Femur (tissue), 1 donor: ENCODE measurements at regions not wholly inside any gene's neighbourhood (a gene's known extent, or its start where the extent isn't known, plus 50 kb on each side); places are given as distances from the start of the nearest gene placed in this dataset.
A peak's percentile ranks its signal among the peaks of the same experiment; 100 is the strongest.

ENCODE experiments used
- DNase-seq: peaks from one replicate; pipeline ENCODE4 v3.0.0-alpha.2; 2017

DNA sequence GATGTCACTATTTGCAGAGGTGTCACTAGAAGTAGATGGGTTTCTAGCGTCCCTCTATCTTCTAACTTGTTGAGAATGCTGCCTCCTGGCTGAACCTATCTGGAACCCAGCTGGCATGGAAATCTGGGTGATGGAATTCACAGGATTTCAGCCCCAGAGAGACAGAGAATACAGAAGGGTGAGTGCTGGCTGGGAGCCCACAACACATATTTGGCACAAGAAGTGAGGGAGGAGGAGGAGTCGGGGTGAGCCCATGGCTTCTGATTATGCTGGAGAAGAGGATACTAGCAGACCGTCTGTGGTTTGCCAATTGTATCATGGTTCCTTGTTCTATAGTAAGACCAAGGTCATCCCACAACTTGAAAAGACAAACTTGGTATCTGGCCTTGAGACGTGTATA lies 557.8 kb upstream of the SALL1 start:
- no peak for DNase-seq

- DNase-seq = peak; percentile 20
Observed at GRCh38 chr16:51707666-51708065, 556.6 kb upstream of the SALL1 start.

- no peak for DNase-seq
Observed at GRCh38 chr16:51705142-51705541, 554.1 kb upstream of the SALL1 start.

GRCh38 chr16:51701025-51701424 lies 550.0 kb upstream of the SALL1 start:
- DNase-seq = no peak

- DNase-seq = no peak
Observed at GRCh38 chr16:51699686-51700396, 548.8 kb upstream of the SALL1 start.

- DNase-seq = no peak
Observed at GRCh38 chr16:51698647-51699046, 547.6 kb upstream of the SALL1 start.

- no peak for DNase-seq
Observed at GRCh38 chr16:51697454-51697853, 546.4 kb upstream of the SALL1 start.

DNA sequence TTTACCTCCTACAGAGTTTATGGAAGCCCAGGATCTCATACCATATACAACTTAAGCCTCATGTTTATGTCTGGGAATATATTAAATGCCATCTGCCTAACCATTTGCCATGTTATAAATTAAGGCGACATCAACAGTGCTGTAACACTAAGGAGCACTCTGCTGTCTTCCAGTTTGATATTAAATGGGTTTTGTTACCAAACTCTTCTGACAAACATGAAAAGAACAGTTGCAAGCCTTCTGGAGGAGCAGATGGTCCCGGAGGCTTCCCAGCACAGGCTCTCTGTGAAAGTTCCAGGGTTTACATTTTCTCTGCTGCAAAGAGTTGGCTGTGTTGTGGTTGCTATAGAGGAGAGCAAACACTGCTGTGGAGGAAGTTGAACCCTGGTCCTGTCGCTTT lies 545.3 kb upstream of the SALL1 start:
- DNase-seq = no peak

DNA sequence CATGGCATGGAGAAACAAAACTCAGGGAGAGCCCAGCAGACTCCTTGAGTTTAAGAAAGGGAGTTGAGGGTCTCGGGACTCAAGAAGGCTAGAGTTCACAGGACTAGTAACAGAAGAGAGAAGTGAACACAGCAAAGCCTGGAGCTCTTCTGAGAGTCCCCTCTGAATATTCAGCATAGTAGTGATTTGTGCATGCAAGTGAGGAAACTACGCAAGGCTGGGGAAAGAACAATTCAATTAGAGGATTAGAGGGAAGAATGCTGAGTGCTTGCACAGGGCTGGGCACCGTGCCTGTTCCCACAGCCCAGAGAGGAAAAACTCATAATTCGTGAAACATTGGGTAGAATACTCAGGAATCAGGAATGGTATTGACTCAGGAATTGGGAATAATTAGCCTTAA lies 540.0 kb upstream of the SALL1 start:
- DNase-seq = no peak

- no peak for DNase-seq
Observed at GRCh38 chr16:51685498-51685897, 534.4 kb upstream of the SALL1 start.

DNA sequence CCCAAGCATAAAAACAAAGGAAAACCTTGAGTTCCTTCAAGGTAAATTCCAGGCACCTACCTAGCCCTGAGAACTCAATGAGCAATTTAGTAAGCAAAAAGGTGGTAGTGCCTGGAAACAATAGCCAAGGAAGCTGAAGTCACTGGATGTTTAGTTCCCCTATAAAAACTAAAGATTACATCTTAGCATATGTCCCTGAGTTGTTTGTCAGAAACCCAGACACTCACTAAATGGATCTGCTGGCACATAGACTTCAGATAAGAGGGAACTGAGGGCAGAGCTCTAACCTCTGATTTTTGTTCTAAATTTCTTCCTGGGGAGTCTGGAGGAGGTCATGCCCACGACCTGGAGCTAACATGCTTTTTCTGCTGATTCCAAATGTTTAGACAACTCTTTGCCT lies 532.8 kb upstream of the SALL1 start:
- DNase-seq = no peak

- no peak for DNase-seq
Observed at GRCh38 chr16:51682905-51683304, 531.8 kb upstream of the SALL1 start.

- DNase-seq = no peak
Observed at GRCh38 chr16:51674615-51675014, 523.5 kb upstream of the SALL1 start.

GRCh38 chr16:51670527-51670926 lies 519.5 kb upstream of the SALL1 start:
- no peak for DNase-seq

DNA sequence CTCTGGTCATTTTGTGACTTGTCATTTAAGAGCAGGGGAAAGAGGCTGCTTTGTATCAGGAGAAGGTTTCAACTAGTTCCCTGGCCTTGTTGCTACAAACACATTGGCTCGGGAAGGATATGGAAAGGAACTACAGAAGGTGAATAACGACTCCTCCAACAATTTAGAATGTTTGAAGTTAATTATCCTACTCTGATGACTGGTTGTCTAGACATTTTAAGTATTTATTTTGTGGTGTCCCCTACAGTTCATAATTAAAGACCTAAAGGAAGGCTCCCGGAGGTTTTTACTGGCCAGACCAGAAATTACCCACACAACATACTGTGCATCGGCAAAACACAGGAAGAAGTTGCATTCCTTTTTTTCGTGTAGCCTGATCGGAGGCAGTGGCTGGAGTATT lies 515.8 kb upstream of the SALL1 start:
- DNase-seq = no peak

DNA sequence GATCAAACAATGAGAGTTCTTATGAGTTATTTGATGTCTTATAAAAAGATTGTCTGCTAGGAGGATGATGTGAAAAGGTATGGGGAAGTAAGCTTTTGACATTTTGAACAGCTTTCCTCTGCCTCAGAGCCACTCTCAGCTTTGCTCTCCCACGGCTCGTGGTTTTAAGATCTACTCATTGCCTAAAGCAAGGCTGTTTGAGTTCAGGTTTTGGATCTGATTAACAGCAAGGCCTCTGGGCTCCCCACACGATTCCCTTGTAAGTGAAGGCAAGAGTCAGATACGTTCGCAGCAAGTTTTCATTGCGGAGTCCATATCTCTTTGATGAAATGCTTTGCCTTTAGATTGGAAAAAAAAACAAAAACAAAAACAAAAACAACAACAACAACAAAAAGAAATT lies 515.0 kb upstream of the SALL1 start:
- DNase-seq = no peak

DNA sequence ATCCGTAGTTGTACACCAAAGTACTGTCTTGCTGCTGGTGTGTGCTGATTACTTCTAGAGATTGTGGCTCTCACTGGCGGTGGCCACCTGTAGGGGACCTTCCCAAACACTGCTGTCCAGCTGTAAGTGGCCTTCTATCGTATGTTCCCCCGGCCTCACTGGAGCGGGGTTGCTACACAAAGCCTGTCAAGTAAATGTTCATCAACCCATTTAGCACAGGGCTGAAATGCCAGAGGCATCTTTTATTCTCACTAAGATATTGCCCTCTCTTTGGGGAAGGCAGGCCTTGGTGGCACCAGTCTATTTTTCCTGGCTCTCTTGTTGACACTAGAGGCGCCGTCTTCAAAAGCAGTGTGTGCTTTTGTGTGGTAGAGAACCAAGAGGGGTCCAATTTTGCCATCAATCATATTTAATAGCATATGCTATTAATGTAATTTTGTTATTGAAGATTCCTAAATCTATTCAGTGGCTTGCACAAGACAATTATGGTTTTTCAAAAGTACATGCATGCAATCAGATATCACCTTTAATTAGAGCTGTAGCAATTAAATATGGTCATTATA lies 514.4 kb upstream of the SALL1 start:
- no peak for DNase-seq

DNA sequence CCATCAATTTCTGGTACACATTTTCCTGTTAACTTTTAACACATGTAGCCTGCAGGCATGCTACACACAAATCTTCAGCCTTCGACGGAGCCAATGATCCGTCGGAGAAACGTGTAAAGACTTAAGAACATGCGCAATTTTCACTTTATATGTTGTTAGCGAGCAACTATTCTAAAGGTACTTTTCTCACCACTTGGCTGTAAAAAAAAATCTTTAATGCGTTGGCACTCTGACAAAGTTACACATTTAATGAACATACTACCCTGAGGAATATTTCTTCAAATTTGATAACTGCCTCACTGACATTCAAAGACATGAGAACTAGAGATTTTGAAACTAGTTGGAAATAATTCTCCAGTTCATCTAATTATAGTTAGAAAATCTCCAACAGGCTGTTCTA lies 507.5 kb upstream of the SALL1 start:
- no peak for DNase-seq

DNA sequence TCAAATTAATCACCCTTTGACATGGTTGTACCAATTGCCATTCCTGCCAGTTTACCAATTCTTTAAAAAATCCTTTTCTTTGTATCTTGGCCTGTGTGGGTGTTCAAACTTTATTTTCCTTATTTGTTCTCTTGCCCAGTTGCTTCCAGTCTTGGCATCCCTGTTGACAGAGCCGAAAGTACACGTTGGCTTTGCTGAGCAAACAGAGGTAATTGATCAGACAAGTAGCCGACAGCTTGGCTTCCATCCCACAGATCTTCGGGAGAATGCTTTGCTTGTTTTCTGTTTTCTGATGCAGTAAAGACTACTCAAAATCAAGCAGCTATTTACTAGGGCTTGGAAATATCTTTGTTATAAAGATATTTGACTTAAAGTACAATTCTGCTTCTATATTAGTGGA lies 506.8 kb upstream of the SALL1 start:
- DNase-seq = no peak

DNA sequence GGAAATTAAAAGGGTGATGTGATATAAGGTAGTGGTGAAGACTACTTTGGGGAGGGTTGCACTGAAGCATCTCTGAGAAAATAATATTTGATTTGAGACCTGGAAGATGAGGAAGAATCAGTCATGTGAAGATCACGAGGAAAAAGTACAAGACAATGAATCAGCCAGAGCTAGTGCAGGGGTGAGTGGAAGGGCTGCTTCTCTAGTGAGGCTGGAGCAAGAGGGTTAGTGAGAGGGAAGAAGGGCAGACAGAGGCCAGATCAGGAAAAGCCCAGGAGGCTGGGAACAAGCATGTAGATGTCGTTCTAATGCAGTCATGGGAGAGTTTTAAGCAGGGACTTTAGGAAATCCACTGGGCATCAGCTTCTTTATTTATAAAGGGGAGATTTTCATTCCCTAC lies 504.2 kb upstream of the SALL1 start:
- DNase-seq = no peak

DNA sequence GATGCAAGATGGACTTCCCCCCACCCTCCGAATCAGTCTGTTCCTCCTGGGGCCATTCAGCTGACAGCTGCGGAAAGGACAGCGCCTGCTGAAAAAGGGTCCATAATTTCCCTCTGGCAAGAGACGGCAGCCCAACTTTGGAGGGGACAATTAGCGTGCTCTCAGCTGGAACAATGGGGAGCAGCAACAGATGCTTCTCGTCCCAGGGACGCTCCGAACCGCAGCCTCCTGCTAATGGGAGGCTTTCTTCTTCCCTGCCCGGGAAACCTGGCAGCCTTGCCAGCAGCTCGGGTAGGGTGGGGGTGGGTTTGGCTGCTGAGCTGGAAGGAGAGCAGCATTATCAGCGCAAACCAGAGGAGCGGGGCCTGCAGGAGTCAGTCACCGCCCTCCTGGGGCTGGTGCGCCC lies 500.0 kb upstream of the SALL1 start:
- DNase-seq = no peak

GRCh38 chr16:51649631-51650030 lies 498.6 kb upstream of the SALL1 start:
- DNase-seq = no peak

DNA sequence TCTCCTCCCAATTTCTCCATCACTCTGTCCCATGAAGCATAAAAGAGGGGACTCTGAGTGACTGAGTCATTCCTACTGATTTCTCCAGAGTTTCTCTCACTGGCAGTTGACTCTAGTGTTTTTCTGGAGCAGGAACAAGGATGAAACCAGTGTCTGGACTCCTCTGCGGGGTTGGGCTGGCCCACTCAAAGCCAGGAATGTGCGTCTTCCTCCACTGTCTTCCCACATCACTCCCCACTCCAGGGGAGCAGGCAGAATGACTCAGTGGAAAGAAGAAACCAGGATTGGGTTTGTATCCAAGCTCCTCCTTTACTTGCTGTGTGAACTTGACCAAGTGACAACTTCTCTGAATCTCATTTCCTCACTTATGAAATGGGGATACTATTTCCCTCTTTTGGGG lies 497.5 kb upstream of the SALL1 start:
- no peak for DNase-seq

DNA sequence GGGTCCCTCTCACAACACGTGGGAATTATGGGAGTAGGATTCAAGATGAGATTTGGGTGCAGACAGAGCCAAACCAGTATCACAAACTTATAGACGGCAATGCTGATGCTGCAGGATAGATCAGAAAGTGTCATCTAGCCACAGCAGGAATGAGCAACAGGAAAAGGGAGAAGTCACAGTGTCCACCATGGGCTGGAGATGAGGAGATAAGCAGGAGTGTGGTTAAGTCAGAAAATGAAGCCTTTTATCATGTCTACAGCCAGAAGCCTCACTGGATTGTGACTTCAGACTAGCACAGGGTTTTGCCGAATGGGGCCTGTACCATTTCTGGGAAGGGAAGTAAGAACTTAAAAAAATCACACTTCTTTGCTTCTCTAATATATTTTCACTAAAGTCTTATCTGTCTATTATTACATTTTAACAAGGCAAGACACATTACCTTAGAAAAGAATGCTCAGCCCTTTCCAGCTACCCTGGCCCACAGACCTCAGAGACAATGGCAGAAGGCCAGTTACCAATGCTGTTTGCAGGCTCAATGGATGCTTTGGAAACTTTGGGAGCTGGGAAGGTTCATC lies 490.2 kb upstream of the SALL1 start:
- no peak for DNase-seq

GRCh38 chr16:51640196-51640595 lies 489.1 kb upstream of the SALL1 start:
- no peak for DNase-seq
